22Rv1 (cell line): ENCODE measurements at regions not wholly inside any gene's neighbourhood (a gene's known extent, or its start where the extent isn't known, plus 50 kb on each side); places are given as distances from the start of the nearest gene placed in this dataset.

Experiments
- CTCF ChIP-seq: fragments of 450-650 bp; IDR thresholded peaks from 2 replicates; pipeline ENCODE4 v1.5.1; 2017; ENCODE audit warnings: mild to moderate bottlenecking
- ZFX ChIP-seq: fragments of 450-650 bp; IDR thresholded peaks from 2 replicates; pipeline ENCODE4 v1.6.1; 2017; ENCODE audit warnings: antibody characterized with exemption, borderline replicate concordance

GRCh38 chr13:72652681-72653080, 74.7 kb downstream of the MZT1 start:
- TF ChIP-seq CTCF (no peak), ZFX (no peak)
